Activated CD4-positive, alpha-beta T cell treated with anti-CD3 and anti-CD28 coated beads for 4 hours (primary cell): ENCODE measurements at regions not wholly inside any gene's neighbourhood (a gene's known extent, or its start where the extent isn't known, plus 50 kb on each side); places are given as distances from the start of the nearest gene placed in this dataset.

Experiments used
- DNase-seq, 2 donors: peaks; one replicate each; pipeline ENCODE4 v3.0.0-alpha.2; 2020

DNA sequence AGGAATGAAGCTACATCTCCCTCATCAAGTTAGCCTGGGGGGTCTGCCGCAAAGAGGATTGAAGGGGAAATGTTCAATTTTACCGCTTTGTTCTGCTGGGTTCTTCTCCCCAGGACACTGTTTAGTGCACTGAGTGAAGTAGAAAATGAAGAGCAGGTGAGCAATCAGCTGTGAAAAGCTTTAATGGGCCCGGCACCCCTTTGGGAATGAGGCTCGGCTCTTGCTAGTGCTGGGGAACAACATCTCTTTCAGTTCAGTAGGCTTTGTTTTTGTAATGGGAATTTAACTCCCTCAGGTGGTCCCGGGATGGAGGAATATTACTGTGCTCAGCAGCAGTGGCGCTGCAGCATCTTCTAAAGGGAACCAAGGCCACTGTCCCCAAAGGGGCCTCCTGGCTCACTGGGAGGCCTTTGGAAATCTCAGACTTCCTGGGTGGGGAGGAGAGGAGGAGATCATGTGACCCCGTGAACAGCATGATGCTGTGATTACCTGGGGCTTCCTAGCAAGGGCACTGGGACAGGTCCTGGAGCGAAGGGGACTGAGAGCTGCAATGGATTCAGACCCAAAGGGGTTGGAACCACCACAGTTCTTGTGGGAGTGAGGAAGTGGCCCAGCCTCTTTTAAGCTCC lies 85.2 kb upstream of the MAX start:
- no peak for DNase-seq

DNA sequence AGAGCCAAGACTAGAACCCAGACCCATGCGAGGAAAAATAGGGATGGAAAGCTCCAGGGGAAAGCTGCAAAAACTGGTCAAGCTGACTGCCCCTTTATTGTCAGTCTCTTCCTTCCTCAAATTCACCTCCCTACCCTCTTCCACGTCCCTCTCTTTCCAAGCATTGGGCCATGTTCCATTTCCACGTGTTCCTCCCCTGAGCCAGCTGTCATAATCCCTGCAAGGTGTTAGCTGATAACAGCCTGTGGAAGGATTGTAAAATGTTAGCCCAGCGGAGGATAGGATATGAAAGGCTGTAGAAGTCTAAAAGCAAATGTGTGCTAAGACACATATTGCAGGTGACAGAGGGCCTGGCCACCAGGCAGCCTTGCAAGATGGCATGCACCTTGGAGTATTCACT lies 88.0 kb upstream of the MAX start:
- DNase-seq = no peak

DNA sequence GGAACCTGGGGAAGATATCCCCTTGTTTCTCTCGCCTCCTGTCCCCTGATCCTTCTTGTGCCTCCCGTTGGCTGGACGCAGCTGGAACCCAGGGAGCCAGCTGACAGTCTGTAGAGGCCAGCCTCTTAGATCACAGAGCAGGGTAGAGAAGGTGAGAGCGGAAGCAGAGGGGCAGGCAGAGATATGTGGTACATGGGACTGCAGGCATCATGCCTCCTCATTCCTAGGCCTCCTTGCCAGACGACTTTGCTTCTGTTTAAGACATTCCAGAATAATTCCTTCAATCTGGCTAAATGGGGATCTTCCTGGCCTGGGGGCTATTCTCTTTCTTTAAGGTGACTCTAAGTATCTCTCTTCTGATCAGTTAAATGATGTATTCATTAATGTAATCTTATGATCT lies 89.4 kb upstream of the MAX start:
- no peak for DNase-seq

DNA sequence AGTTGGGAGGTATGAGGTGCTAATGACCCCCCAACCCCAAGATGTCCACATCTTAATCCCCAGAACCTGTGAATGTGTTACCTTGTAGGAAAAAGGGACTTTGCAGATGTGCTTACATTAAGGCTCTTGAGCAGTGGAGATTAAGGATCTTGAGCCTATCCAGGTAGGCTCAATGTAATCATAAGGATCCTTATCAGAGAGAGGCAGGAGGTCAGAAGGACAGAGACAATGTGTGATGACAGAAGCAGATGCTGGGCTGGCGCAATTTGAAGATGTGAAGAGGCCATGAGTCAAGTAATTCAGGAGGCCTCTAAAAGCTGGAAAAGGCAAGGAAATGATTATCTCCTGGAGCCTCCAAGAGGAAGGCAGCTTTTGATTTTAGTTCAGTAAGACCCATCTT lies 90.4 kb upstream of the MAX start:
- no peak for DNase-seq

DNA sequence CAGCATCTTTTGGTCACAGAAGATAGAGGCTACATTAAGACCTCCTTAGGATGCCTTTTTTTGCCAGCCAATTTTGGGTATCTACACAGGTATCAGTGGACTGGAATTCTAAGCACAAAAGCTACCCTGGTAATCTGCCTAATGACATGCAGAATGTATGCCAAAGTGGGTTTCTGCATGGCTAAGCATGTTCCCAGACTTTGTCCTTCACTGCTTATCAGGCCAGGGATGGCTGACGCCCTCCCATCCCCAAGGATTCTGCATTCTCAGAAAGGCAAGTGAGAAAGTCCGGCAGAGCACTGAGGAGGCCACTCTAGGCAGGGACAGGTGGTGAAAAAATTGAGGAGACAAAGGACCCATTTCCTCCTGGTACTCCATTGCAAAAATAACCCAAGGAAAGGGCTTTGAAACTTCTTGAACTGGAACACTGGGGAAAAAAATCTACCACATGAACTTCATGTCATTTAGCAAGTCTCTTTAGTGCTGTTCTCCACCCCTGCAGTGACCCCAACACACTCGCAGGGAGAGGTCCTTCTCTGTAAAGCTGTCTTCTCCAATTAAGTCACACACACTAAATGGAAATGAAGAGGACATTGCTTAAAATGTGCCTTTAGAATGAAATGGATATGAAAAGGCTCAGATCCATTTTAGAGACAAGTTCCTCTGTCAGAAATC lies 91.7 kb upstream of the MAX start:
- DNase-seq = no peak

DNA sequence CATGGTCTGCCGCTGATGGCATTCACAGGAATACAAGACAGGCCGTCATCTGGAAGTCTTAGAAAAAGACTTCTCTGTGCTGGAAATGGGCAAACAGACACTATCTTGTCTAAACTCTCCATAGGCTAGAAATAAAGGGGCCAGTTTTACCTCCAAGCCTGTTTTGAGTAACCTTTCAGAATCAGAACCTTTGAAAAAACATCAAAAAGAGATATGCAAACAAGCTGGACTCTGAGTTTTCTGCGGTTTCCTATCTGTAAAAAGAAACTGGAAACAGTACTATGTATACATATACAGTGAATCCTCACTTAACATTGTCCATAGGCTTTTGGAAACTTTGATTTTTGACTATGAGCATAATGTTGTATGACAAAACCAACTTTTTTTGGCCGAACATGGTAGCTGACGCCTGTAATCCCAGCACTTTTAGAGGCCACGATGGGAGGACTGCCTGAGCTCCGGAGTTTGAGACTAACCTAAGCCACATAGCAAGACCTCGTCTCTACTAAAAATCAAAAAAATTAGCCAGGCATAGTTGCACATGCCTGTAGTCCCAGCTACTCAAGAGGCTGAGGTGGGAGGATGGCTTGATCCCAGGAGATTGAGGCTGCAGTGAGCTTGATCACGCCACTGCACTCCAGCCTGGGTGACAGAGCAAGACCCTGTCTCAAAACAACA lies 92.9 kb upstream of the MAX start:
- DNase-seq = no peak

DNA sequence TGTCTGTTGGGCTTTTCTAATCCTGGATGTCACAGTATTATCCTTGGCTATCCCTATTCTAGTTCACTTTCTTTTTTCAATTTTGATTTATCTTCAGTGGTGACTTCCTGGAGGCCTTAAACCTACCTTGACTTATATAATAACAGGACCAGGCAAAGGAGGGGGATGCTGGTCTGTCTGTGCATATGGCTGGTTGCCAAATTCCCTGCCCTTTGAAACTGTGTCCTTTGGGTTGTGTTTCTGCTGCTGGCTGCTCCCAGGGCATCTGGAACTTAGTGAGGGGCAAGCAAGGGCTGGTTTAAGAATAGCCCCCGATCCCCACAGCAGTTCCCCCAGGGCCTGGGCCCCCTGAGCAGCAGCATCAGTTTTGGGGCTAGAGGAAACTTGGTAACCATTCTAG lies 96.0 kb upstream of the MAX start:
- no peak for DNase-seq

DNA sequence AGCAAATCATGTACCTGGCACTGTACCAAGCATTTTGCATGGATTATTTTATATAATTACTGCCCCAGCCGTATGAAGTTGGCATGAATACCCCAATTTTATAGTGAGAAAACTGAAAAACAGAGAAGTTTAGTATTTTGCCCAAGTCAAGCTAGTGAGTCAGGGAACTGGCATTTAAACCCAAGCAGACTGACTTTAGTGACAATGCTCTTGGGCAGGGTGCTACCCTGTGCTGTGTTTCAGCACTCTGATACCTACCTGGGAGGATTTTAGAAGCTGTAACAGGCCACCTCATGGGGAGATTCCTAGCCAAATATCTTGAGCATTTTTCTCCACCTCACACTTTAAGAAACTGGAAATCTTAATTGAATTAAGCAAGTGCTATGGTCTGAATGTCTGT lies 98.1 kb upstream of the MAX start:
- no peak for DNase-seq

DNA sequence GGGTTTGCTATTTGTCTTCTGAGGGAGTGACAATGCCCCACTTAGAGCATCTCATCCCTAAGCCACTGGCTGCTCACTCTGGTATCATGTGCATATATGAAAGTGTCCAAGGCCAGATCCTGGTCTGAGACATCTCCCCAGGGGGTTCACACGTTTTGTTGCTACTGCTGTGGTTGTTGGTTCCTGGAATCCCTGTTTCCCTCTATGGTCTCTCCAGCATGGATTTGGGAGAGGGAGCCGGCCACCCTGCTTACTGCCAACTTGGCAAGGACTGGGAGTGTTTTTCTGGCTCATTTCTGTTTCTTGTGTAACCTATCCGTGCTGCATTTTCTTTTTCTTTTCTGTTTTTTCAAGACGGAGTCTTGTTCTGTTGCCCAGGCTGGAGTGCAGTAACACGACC lies 101.3 kb upstream of the MAX start:
- DNase-seq = no peak

DNA sequence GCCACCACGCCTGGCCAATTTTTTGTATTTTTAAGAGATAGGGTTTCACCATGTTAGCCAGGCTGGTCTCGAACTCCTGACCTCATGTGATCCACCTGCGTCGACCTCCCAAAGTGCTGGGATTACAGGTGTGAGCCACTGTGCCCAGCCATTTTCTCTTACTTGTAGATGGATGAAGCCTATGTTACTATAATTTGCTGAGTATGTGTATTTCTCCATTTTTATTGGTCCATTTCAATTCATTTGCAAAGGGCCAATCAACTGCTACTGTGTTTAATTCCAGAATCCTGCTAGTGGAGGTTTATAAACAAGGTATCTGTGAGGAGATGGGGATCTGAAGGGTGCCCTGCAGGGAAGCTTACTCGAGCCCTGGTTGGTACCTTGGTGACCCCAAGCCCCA lies 101.7 kb upstream of the MAX start:
- DNase-seq = no peak

DNA sequence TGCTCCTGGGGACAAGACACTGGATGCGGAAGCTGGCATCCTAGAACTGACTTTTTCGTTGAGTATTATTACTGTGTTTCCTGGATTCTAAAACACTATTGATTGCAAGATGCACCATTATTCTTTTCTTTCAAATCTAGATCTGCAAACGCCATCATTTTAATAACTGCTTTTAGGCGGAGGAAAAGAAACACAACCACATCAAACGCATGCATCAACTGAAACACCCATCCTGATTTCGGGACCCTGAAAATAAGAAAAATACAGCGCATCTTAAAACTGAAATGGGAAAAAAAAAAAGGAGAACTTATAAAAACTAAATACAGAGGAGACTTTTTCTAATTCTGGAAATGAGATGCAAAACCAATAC lies 103.7 kb upstream of the MAX start:
- no peak for DNase-seq

DNA sequence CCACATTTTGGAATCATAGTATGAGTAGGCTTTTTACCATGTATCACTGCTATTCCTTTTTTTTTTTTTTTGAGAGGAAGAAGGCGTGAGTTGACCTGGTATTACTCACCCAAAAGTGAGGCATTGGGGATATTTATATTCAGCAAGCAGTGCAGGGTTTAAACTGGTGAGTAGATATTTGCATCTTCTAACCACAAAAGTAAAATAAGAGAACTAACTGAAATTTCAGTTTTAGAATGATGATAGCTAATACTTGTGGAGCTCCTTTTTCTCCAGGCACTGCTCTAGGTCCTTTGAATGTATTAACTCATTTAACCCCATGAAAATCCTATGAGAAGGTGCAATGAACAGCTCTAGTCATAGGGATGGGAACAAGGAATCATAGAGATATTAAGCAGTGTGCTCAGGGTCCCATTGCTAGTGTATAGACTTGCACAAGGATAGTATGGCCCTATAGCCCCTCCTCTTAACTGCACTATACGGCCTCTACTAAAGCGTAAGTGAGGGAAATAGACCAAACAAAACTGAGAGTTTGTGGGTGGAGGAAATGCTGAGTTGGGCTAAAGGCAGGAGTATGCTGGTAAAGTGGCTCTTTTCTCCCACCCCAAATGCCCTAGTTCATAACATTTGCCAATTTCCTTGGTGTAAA lies 104.3 kb upstream of the MAX start:
- DNase-seq = no peak

DNA sequence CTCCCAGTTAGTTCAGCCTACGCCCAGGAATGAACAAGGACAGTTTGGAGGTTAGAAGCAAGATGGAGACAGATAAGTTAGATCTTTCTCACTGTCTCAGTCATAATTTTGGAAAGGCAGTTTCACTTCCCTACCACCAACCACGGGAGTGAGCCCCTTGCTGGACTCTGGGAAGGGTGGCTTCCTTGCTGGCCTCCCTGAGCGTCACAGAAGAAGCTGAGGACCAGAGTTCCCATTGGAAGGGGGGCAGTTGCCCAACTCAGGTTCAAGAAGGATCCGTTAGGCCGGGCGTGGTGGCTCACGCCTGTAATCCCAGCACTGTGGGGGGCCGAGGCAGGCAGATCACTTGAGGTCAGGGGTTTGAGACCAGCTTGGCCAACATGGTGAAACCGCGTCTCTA lies 106.2 kb upstream of the MAX start:
- no peak for DNase-seq

DNA sequence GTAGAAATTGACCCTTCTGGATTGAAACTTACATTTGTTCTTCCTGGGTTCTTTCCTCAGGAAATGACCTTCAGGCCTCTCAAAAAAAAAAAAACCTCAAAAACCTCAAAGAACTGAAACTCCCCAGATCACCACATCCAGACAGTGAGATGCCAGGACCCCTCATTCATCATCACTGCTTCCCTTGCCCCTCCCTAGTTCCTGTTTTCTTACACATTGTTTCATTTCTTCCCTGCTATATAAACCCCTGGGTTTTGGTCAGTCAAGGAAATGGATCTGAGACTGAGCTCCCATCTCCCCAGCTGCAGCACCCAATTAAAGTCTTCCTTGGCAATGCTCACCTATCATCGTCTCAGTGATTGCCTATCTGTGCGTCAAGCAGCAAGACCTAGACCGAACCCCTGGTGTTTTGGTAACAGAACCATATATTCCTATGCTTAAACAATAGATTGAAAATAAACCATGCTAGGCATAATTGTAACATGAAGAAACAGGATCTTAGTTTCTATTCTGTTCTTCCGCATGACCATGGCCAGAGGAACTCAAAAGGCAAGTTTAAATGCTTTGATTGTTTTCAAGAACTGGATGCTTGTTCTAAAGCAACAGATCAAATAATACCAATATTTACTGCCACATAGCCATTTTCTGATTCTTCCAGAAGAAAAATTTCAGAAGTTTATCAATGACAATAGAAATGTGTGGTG lies 108.0 kb upstream of the MAX start:
- no peak for DNase-seq

DNA sequence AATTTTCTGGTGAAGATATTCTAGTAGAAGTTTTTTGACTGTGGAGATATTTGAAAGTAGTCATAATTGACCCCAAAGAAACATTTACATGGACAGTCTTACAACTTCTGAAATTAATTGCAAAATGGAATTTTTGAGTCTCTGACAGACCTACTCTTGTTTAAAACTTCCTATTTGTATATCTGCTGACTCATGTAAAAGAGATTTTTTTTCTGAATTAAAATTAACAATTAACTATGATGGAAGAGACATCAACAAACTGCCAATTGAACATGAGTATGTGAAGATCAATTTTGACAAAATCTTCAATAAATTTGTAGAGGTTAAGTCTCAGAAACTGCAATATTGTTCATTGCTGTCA lies 108.5 kb upstream of the MAX start:
- no peak for DNase-seq

DNA sequence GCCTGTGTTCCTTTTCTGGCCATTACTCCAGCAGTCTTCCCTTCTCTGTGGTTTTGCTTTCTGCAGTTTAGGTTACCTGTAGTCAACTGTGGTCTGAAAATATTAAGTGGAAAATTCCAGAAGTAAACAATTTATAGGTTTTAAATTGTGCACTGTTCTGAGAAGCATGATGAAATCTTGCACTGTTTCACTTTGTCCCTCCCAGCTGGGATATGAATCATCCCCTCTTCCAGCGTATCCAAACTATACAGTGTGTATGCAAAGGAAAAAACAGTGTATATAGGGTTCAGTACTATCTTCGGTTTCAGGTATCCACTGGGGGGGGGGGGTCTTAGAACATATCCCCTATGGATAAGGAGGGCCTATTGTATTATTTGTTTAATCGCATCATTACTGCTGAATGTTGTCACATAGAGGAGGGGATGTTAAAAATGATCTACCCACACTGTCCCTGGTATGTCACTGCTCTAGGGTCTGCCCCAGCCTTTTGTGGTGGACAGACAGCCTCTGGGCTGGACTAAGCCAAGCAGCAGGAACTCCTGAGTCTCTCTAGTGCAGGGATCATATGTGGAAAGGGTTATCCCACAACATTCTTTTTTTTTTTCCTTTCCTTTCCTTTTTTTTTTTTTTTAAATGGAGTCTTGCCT lies 109.1 kb upstream of the MAX start:
- DNase-seq = no peak

DNA sequence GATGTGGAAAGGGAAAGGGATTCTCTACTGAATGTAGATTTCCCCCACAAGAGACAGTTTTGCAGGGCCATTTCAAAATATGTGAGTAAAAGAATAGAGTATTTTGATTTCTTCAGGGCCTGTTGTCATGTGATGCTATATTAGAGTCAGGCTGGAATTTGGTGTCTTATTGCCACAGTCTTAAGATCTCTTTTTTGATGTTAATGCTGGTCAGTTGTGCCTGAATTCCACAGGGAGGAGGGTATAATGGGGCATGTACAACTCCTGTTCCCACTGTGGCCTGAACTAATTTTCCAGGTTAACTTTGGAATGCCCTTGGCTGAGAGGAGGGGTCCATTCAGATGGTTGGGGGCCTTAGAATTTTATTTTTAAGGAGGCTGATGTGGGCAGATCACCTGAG lies 111.0 kb upstream of the MAX start:
- no peak for DNase-seq

DNA sequence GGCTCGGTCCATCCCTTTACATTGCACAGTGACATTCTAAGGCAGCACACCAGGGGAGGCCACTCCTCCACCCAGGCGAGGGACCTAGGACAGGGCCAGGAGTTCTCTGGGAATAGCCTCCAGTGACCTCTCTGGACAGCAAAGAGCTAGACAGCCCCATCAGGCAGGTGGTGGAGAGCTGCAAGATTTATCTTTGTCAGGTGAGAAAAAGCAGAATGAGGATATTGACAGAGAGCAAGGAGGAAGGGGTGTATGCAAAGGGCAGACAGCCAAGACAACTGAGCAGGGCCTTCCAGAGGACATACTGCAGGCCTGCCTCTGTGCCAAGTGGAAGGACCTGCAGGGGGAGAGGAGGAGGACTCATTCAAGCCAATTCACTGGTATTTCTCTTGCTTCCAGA lies 112.4 kb upstream of the MAX start:
- DNase-seq = no peak

DNA sequence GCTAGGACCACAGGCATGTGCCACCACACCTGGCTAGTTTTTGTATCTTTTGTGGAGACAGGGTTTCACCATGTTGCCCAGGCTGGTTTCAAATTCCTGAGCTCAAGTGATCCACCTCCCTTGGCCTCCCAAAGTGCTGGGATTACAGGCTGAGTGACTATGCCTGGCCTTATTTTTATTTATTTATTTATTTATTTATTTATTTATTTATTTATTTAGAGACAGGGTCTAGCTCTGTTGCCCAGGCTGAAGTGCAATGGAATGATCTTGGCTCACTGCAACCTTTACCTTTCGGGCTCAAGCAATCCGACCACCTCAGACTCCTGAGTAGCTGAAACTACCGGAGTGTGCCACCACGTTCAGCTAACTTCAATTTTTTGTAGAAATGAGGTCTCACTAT lies 117.0 kb upstream of the MAX start:
- no peak for DNase-seq

DNA sequence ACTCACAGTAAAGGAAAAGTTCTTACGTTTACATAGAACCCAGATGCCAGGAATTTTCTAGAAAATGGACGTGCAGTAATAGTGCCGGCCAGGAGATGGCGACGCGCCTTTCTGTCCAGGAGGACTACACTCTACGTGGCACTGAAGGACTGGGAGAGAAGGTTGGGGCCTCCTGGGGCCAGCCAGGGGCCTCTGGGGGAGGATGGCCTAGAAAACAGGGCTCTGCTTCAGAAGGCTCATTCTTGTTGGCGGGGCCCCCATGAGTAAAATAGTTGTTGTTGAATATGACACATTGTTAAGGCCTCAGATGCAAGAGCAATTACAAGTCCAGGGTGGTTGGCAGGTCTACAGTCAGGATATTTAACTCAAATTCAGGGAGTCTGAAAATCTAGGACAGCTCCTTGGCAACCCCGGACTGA lies 120.1 kb upstream of the MAX start:
- DNase-seq = peak; percentile 53 to 54

DNA sequence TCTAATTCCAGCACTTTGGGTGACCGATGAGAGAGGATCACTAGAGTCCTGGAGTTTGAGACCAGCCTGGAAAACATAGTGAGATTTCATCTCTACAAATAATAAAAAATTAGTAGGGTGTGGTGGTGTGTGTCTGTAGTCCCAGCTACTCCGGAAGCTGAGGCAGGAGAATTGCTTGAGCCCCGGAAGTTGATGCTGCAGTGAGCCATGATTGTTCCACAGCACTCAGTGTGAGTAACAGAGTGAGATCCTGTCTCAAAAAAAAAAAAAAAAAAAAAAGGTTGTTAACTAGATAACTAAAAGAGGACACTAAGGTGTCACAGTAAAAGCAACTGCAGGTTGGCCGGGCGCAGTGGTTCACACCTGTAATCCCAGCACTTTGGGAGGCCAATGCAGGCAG lies 121.3 kb upstream of the MAX start:
- peak in 1 of 2 donors; percentile 27 for DNase-seq

DNA sequence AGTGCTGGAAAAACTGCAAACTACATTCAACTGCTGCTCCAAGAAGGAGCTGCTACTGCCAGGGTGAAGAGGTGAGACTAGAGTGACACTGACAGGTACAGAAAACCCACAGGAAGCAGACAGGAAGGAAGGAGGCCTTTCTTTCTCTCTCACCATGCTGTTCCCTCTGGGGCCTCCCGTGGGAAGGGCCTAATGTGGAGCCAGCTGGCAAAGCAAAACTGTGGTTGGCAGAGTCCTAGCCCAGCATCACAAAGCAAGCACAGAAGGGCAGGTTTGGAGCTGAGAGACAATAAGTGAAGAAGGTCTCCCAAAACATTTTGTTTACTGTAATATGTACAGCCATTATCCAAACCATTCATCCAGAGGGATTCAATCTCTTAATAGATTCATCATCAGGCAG lies 122.5 kb upstream of the MAX start:
- no peak for DNase-seq
